GM12875 (cell line): ENCODE measurements at regions not wholly inside any gene's neighbourhood (a gene's known extent, or its start where the extent isn't known, plus 50 kb on each side); places are given as distances from the start of the nearest gene placed in this dataset.
"Not testable (repeated sequence)": the region's sequence is repeated elsewhere in the genome, so short reads cannot be mapped to it uniquely, and the experiment has no call there.

Experiments
- H3K4me3 ChIP-seq: one replicate; pipeline ENCODE4 v1.5.1; 2011; ENCODE audit warnings: low read depth, low read length, control low read depth
- TF ChIP-seq, protein P1 (sequence below): IDR thresholded peaks from 2 replicates; pipeline ENCODE4 v1.5.1; 2011; ENCODE audit warnings: low read depth, mild to moderate bottlenecking, control low read depth, inconsistent platforms, low read length, moderate library complexity, borderline replicate concordance; ENCODE audit not compliant: insufficient read depth

- TF ChIP-seq, protein P1, sequence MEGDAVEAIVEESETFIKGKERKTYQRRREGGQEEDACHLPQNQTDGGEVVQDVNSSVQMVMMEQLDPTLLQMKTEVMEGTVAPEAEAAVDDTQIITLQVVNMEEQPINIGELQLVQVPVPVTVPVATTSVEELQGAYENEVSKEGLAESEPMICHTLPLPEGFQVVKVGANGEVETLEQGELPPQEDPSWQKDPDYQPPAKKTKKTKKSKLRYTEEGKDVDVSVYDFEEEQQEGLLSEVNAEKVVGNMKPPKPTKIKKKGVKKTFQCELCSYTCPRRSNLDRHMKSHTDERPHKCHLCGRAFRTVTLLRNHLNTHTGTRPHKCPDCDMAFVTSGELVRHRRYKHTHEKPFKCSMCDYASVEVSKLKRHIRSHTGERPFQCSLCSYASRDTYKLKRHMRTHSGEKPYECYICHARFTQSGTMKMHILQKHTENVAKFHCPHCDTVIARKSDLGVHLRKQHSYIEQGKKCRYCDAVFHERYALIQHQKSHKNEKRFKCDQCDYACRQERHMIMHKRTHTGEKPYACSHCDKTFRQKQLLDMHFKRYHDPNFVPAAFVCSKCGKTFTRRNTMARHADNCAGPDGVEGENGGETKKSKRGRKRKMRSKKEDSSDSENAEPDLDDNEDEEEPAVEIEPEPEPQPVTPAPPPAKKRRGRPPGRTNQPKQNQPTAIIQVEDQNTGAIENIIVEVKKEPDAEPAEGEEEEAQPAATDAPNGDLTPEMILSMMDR: no peak
Measured at GRCh38 chr21:35982717-35983116, 77.6 kb downstream of the SETD4 start.

DNA sequence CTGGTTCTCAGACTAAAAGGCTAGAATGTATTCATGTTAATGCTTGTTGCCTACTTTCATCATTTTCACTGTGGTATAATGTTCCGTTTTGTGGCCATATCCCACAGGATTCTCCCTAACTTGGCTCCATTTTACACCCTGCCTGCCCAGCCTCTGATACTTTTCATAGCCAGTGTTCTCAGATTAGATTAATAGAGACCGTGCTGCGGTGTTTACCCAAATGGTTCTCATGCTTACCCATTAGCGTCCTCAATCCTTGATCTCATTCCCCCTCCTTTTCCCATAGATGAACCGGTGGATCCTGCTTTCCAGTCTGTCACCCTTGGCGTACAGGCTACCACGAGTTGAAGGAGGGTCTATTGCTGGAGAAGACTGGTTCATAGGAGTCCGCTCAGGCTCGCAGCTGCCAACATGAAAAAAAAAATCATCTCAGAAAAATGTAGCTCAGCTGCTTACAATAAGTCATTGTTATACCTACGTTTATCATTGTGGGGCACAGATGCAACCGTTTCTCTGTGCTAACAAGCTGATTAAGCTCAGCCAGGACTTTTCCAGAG, 78.7 kb downstream of the SETD4 start:
- H3K4me3 ChIP-seq: no peak overlapping the region
- TF ChIP-seq, protein P1: no peak

More at GRCh38 chr21:35982717-35983116, 77.6 kb downstream of the SETD4 start:
- no peak overlapping the region for H3K4me3 ChIP-seq

GRCh38 chr21:35980821-35981220, 79.5 kb downstream of the SETD4 start:
- no peak overlapping the region for H3K4me3 ChIP-seq
- TF ChIP-seq, protein P1: no peak

GRCh38 chr21:35977860-35978259, 82.5 kb downstream of the SETD4 start:
- H3K4me3 ChIP-seq: not testable (repeated sequence)

DNA sequence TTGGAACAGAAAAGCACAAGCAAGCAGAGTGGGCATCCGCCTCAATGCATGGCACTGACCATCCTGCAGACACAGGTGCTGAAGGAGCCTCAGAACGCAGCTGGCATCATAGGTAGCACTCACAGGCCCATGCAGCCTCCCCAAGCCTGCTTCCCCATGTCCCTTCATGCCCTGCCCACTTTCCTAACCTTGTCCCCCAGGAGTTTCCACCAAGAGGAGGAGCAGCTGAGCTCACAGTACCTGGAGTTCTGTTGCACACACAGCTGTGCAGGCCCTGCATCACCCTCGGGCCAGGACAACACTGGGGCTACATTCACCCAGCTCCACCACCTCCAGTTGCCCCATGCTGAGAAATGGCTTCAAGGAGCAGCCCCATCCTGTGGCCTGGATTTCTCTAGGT, 83.4 kb downstream of the SETD4 start:
- TF ChIP-seq, protein P1: no peak
- no peak overlapping the region for H3K4me3 ChIP-seq

GRCh38 chr21:35976481-35976880, 83.8 kb downstream of the SETD4 start:
- TF ChIP-seq, protein P1: no peak
- no peak overlapping the region for H3K4me3 ChIP-seq

DNA sequence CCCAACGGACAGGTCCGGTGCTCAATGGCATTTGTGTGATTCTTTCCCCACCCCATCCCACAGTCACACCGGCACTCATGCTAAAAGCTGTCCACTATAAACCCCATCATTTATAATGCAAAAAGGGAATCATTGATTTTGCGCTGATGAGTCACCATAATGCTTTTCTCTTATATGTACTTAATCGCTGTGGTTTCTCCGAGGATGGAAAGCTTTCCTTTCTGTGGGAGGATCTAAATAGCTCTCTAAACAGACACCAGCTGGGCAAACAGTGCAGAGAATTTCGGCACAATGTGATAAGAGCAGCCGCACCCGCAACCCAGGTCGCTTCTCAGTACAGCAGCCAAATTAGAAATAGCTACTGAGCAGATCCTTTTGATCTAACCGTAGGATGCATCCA, 85.6 kb downstream of the SETD4 start:
- H3K4me3 ChIP-seq: no peak overlapping the region
- TF ChIP-seq, protein P1: no peak

GRCh38 chr21:35971824-35972223, 88.5 kb downstream of the SETD4 start:
- TF ChIP-seq, protein P1: no peak

More at GRCh38 chr21:35971824-35972223, 88.5 kb downstream of the SETD4 start:
- no peak overlapping the region for H3K4me3 ChIP-seq
